Spleen (tissue), 11 donors: ENCODE measurements at regions not wholly inside any gene's neighbourhood (a gene's known extent, or its start where the extent isn't known, plus 50 kb on each side); places are given as distances from the start of the nearest gene placed in this dataset.

Source experiments
- DNase-seq: peaks from one replicate; pipeline ENCODE4 v3.0.0-alpha.2; 2020
- H3K27ac ChIP-seq, 8 donors: fragments of 200-600 bp; sonication (generic) in 7 of 8; 1 replicate in 4 of 8; 2 replicates in 4 of 8; pipeline versions ENCODE4 v1.5.0 to v1.8.0; 2016 to 2021; ENCODE audit warnings: inconsistent platforms in 4 of 8, mild to moderate bottlenecking in 4 of 8, moderate library complexity in 1 of 8
- H3K27me3 ChIP-seq, 7 donors: fragments of 200-600 bp; sonication (generic) in 6 of 7; replicated peaks in 1 of 7; 1 replicate in 4 of 7; 2 replicates in 3 of 7; pipeline versions ENCODE4 v1.5.0 to v1.8.0; 2016 to 2021; ENCODE audit warnings: inconsistent platforms in 3 of 7, mild to moderate bottlenecking in 1 of 7
- H3K36me3 ChIP-seq, 6 donors: fragments of 200-600 bp; sonication (generic) in 5 of 6; 1 replicate in 4 of 6; 2 replicates in 2 of 6; pipeline versions ENCODE4 v1.5.0 to v1.8.0; 2016 to 2021; ENCODE audit warnings: inconsistent platforms in 2 of 6
- H3K4me1 ChIP-seq, 6 donors: fragments of 200-600 bp; sonication (generic) in 5 of 6; 1 replicate in 3 of 6; 2 replicates in 3 of 6; pipeline versions ENCODE4 v1.5.0 to v1.8.0; 2016 to 2021; ENCODE audit warnings: inconsistent platforms in 3 of 6
- H3K4me3 ChIP-seq, 8 donors: fragments of 200-600 bp; sonication (generic) in 7 of 8; 1 replicate in 4 of 8; 2 replicates in 4 of 8; pipeline versions ENCODE4 v1.5.0 to v1.8.0; 2016 to 2021; ENCODE audit warnings: inconsistent platforms in 4 of 8, mild to moderate bottlenecking in 4 of 8, moderate library complexity in 2 of 8
- H3K9me3 ChIP-seq, 8 donors: fragments of 200-600 bp; sonication (generic) in 7 of 8; 1 replicate in 4 of 8; 2 replicates in 4 of 8; pipeline versions ENCODE4 v1.5.0 to v1.8.0; 2016 to 2021; ENCODE audit warnings: inconsistent platforms in 4 of 8
- CTCF ChIP-seq, 11 experiments: fragments of 200-600 bp in 7 of 11; fragments of 450-650 bp in 4 of 11; sonication (generic) in 4 of 11; IDR thresholded peaks in 8 of 11; conservative IDR thresholded peaks in 3 of 11; 1 replicate in 7 of 11; 2 replicates in 4 of 11; pipeline versions ENCODE4 v1.4.0 to v1.8.0; 2016 to 2021; ENCODE audit warnings: antibody characterized with exemption in 11 of 11, inconsistent platforms in 4 of 11, mild to moderate bottlenecking in 1 of 11
- POLR2A ChIP-seq, 3 donors: fragments of 450-650 bp; IDR thresholded peaks; one replicate each; pipeline ENCODE4 v1.5.1; 2017; ENCODE audit warnings: antibody characterized with exemption in 3 of 3, mild to moderate bottlenecking in 1 of 3
- POLR2AphosphoS5 ChIP-seq, 3 donors: sonication (generic); formaldehyde crosslinking; IDR thresholded peaks; one replicate each; pipeline ENCODE4 v1.5.1; 2017; ENCODE audit warnings: antibody characterized with exemption in 3 of 3
- WGBS, 5 donors: extraction: QIAGEN DNeasy Blood & Tissue Kit in 3 of 5; methylation state at CpG; one replicate each; pipeline versions ENCODE4 v1.1.5 to v1.1.7; 2013 to 2018; 5-methylcytosine and 5-hydroxymethylcytosine counted together
- intact Hi-C: fragments of 100-400 bp; cut with DNase I; formaldehyde crosslinking; loops from one replicate; pipeline ENCODE4 v1.15.0; 2023; ENCODE audit warnings: low total_unique reads
- donor health status: healthy with polysubstance abuse.
- donor health status: DM: no; HTN: no; CAD: no; lungs with moderate emphysema.
- donor health status: DM: no; HTN: no; CAD: no.
- donor health status: Bipolar disorder and iron deficiency.
- donor health status: healthy.
- donor health status: DM: no; HTN: no; CAD: no.
- donor health status: DM: yes; HTN: yes; CAD: no.

- Histone ChIP-seq H3K9me3 (no peaks in the 10 kb centered on the region), H3K4me1 (no peaks in the 10 kb centered on the region), H3K27me3 (no peaks in the 10 kb centered on the region), H3K27ac (no peak overlapping the region), H3K36me3 (no peaks in the 10 kb centered on the region), H3K4me3 (no peak overlapping the region)
- intact Hi-C loops: no loop called here
- WGBS, 5 donors: 65 to 71% (median 67%) methylated on average over 5 of the region's 5 CpGs; no CpG with 5 or more reads in 2 of the 5 donors
- DNase-seq: no peak
- TF ChIP-seq POLR2AphosphoS5 (IDR thresholded peaks at IDR 0.05) (no peak), CTCF (IDR thresholded peaks at IDR 0.05 in 8 of 11, conservative IDR thresholded peaks at IDR 0.05 in 3 of 11) (no peak), POLR2A (IDR thresholded peaks at IDR 0.05) (no peak)
Measured at GRCh38 chrY:12576278-12576677, 124.8 kb upstream of the USP9Y start.

- Histone ChIP-seq H3K9me3 (no peaks in the 10 kb centered on the region), H3K27ac (peak overlapping the region in 1 of 8 donors; percentile 26), H3K4me3 (no peak overlapping the region), H3K36me3 (no peaks in the 10 kb centered on the region), H3K27me3 (no peaks in the 10 kb centered on the region), H3K4me1 (no peaks in the 10 kb centered on the region)
- 36 to 49% (median 40%) methylated on average over 5 of the region's 5 CpGs; no CpG with 5 or more reads in 2 of the 5 donors for WGBS, 5 donors
- intact Hi-C loops: no loop called here
- TF ChIP-seq CTCF (IDR thresholded peaks at IDR 0.05 in 8 of 11, conservative IDR thresholded peaks at IDR 0.05 in 3 of 11) (no peak), POLR2A (IDR thresholded peaks at IDR 0.05) (no peak), POLR2AphosphoS5 (IDR thresholded peaks at IDR 0.05) (no peak)
- DNase-seq: no peak
Measured at GRCh38 chrY:12593532-12594216, 107.4 kb upstream of the USP9Y start.

- DNase-seq: no peak
- 56 to 61% (median 60%) methylated on average over 5 of the region's 5 CpGs; no CpG with 5 or more reads in 2 of the 5 donors for WGBS, 5 donors
- H3K4me3 ChIP-seq: no peak overlapping the region
- TF ChIP-seq POLR2AphosphoS5 (IDR thresholded peaks at IDR 0.05) (no peak), CTCF (IDR thresholded peaks at IDR 0.05 in 8 of 11, conservative IDR thresholded peaks at IDR 0.05 in 3 of 11) (no peak), POLR2A (IDR thresholded peaks at IDR 0.05) (no peak)
- H3K27me3 ChIP-seq: no peaks in the 10 kb centered on the region
- H3K9me3 ChIP-seq: peaks cover 0 to 4% (median 0%) of the 10 kb centered on the region in 8 donors
- H3K36me3 ChIP-seq: no peaks in the 10 kb centered on the region
- intact Hi-C loops: no loop called here
- H3K4me1 ChIP-seq: no peaks in the 10 kb centered on the region
- H3K27ac ChIP-seq: no peak overlapping the region
Measured at GRCh38 chrY:12598783-12599182, 102.2 kb upstream of the USP9Y start.

- intact Hi-C loops: no loop called here
- H3K27me3 ChIP-seq: no peaks in the 10 kb centered on the region
- H3K9me3 ChIP-seq: no peaks in the 10 kb centered on the region
- DNase-seq: no peak
- no peak for TF ChIP-seq POLR2A (IDR thresholded peaks at IDR 0.05)
- TF ChIP-seq CTCF (IDR thresholded peaks at IDR 0.05 in 8 of 11, conservative IDR thresholded peaks at IDR 0.05 in 3 of 11): no peak
- no peak for TF ChIP-seq POLR2AphosphoS5 (IDR thresholded peaks at IDR 0.05)
- 88 to 97% (median 92%) methylated on average over 2 of the region's 2 CpGs; no CpG with 5 or more reads in 2 of the 5 donors for WGBS, 5 donors
- H3K36me3 ChIP-seq: no peaks in the 10 kb centered on the region
- H3K4me1 ChIP-seq: no peaks in the 10 kb centered on the region
- H3K4me3 ChIP-seq: no peak overlapping the region
- H3K27ac ChIP-seq: no peak overlapping the region
Measured at GRCh38 chrY:12605426-12605825, 95.6 kb upstream of the USP9Y start.
